ENCODE measurements at regions not wholly inside any gene's neighbourhood (a gene's known extent, or its start where the extent isn't known, plus 50 kb on each side); places are given as distances from the start of the nearest gene placed in this dataset.

- ChIA-PET RAD21 (ENCODE audit: unreplicated experiment) (no interaction called here), SMC1A (ENCODE audit: uncharacterized antibody, unreplicated experiment) (no interaction called here), POLR2A (no interaction called here), CTCF (no interaction called here)
- H3K9ac ChIP-seq (ENCODE audit: control insufficient read depth, insufficient read depth, low read length): no peak overlapping the region
- in situ Hi-C loops (cut with MboI): no loop called here
- H3K4me3 ChIP-seq: no peak overlapping the region
- no peak overlapping the region for H3K27ac ChIP-seq (ENCODE audit: control insufficient read depth, insufficient read depth)
- no peak overlapping the region for H3K4me2 ChIP-seq (ENCODE audit: control insufficient read depth, insufficient read depth)
- H4K20me1 ChIP-seq (ENCODE audit: control insufficient read depth, insufficient read depth): no peaks in the 10 kb centered on the region
- H3K4me1 ChIP-seq (ENCODE audit: control insufficient read depth, insufficient read depth, low read length): no peaks in the 10 kb centered on the region
- H3K36me3 ChIP-seq (ENCODE audit: control insufficient read depth in 2 of 2, insufficient read depth in 2 of 2, low read length in 1 of 2): no peaks in the 10 kb centered on the region
- FAIRE-seq (no peak), ATAC-seq (no peak), DNase-seq (ENCODE audit: low read depth, low spot score) (no peak)
- no peaks in the 10 kb centered on the region for H3K27me3 ChIP-seq (replicated peaks in 1 of 2; ENCODE audit: control insufficient read depth in 2 of 2, insufficient read depth in 2 of 2, low read length in 1 of 2)
- H3K9me3 ChIP-seq (replicated peaks; ENCODE audit: control insufficient read depth, insufficient read depth, low read length): no peaks in the 10 kb centered on the region
- no TSS peak for BruUV-seq (replicated peaks)
- TF ChIP-seq ZNF274 (IDR thresholded peaks at IDR 0.05; ENCODE audit: insufficient read depth, insufficient read length) (no peak), HSF1 (IDR thresholded peaks at IDR 0.05; ENCODE audit: low read depth, low read length) (no peak), USF2 (IDR thresholded peaks at IDR 0.05; ENCODE audit: borderline replicate concordance, low read depth, low read length) (no peak), ESRRA (IDR thresholded peaks at IDR 0.05; ENCODE audit: low read length) (no peak), CBFB (IDR thresholded peaks at IDR 0.05; ENCODE audit: low read depth) (no peak), EZH2 (IDR thresholded peaks at IDR 0.05; ENCODE audit: borderline replicate concordance, control insufficient read depth, low read depth, low read length) (no peak), SMC3 (IDR thresholded peaks at IDR 0.05; ENCODE audit: borderline replicate concordance, low read length) (no peak), TBL1XR1 (IDR thresholded peaks at IDR 0.05; ENCODE audit: low read depth, low read length) (no peak), RAD51 (IDR thresholded peaks at IDR 0.05) (no peak), SPI1 (IDR thresholded peaks at IDR 0.05; ENCODE audit: borderline replicate concordance, insufficient read depth, low read depth, low read length) (no peak), PAX5 (IDR thresholded peaks at IDR 0.05; ENCODE audit: borderline replicate concordance, low read depth, low read length) (no peak), TCF3 (IDR thresholded peaks at IDR 0.05; ENCODE audit: borderline replicate concordance, insufficient read depth, low read depth, low read length) (no peak), MYC (IDR thresholded peaks at IDR 0.05; ENCODE audit: insufficient read depth, insufficient read length, insufficient replicate concordance, low read length, severe bottlenecking) (no peak), CHD4 (IDR thresholded peaks at IDR 0.05) (no peak), TCF12 (IDR thresholded peaks at IDR 0.05; ENCODE audit: low read depth, low read length) (no peak), RELA (IDR thresholded peaks at IDR 0.05; ENCODE audit: borderline replicate concordance, partially characterized antibody) (no peak), HDAC6 (IDR thresholded peaks at IDR 0.05; ENCODE audit: unreplicated experiment) (no peak), MEF2A (IDR thresholded peaks at IDR 0.05; ENCODE audit: insufficient read depth, low read depth, low read length) (no peak), POLR2A (IDR thresholded peaks at IDR 0.05; ENCODE audit: low read depth, low read length) (no peak), SRF (IDR thresholded peaks at IDR 0.05; ENCODE audit: low read depth in 2 of 2, low read length in 2 of 2) (no peak)
- H3K79me2 ChIP-seq (ENCODE audit: control insufficient read depth, insufficient read depth, low read length): no peaks in the 10 kb centered on the region
- H2AFZ ChIP-seq (ENCODE audit: control insufficient read depth, low read depth, low read length): no peak overlapping the region
- intact Hi-C loops (cut with micrococcal nuclease; ENCODE audit: unreplicated experiment): no loop called here
Observed at GRCh38 chr13:62906469-62906868, 1490.8 kb upstream of the PCDH20 start.
